ENCODE measurements at regions not wholly inside any gene's neighbourhood (a gene's known extent, or its start where the extent isn't known, plus 50 kb on each side); places are given as distances from the start of the nearest gene placed in this dataset.

- no peak for DNase-seq
Observed at GRCh38 chr2:168380500-168380899, 75.6 kb upstream of the CERS6 start.

GRCh38 chr2:168392024-168392423, 64.0 kb upstream of the CERS6 start:
- DNase-seq, result no peak

- DNase-seq, result no peak
Observed at GRCh38 chr2:168392797-168393196, 63.3 kb upstream of the CERS6 start.

GRCh38 chr2:168394262-168394661, 61.8 kb upstream of the CERS6 start:
- DNase-seq, result no peak

- no peak for DNase-seq
Observed at GRCh38 chr2:168396131-168396530, 59.9 kb upstream of the CERS6 start.

- no peak for DNase-seq
Observed at GRCh38 chr2:168397629-168398028, 58.4 kb upstream of the CERS6 start.

- no peak for DNase-seq
Observed at GRCh38 chr2:168401048-168401556, 55.0 kb upstream of the CERS6 start.

- no peak for DNase-seq
Observed at GRCh38 chr2:168401771-168402170, 54.3 kb upstream of the CERS6 start.

GRCh38 chr2:168402531-168402930, 53.5 kb upstream of the CERS6 start:
- no peak for DNase-seq

- no peak for DNase-seq
Observed at GRCh38 chr2:168403736-168404135, 52.3 kb upstream of the CERS6 start.

- no peak for DNase-seq
Observed at GRCh38 chr2:168404764-168405163, 51.3 kb upstream of the CERS6 start.

Measured in retina (tissue), 1 donor.